ENCODE measurements at regions not wholly inside any gene's neighbourhood (a gene's known extent, or its start where the extent isn't known, plus 50 kb on each side); places are given as distances from the start of the nearest gene placed in this dataset.

GRCh38 chr18:2114289-2114688 lies 457.0 kb downstream of the METTL4 start:
- H3K27ac ChIP-seq (ENCODE audit: low read depth, low read length): no peak overlapping the region
- H3K4me3 ChIP-seq (ENCODE audit: low read length): no peak overlapping the region
- no peaks in the 10 kb centered on the region for H3K27me3 Mint-ChIP-seq (ENCODE audit: insufficient read depth)
- H3K36me3 ChIP-seq (ENCODE audit: control insufficient read depth, insufficient read depth, low read length): no peaks in the 10 kb centered on the region
- peaks cover 6% of the 10 kb centered on the region for H3K4me1 Mint-ChIP-seq
- peaks cover 4% of the 10 kb centered on the region for H3K4me1 ChIP-seq (ENCODE audit: control insufficient read depth, insufficient read depth, low read length)
- H3K27me3 ChIP-seq (ENCODE audit: control insufficient read depth, insufficient read depth, low read length, poor library complexity, severe bottlenecking): no peaks in the 10 kb centered on the region
- DNase-seq: no peak
- no peaks in the 10 kb centered on the region for H3K9me3 ChIP-seq (ENCODE audit: control insufficient read depth, low read length)
- no peaks in the 10 kb centered on the region for H3K9me3 Mint-ChIP-seq
- H3K27ac Mint-ChIP-seq: no peak overlapping the region
- H3K36me3 Mint-ChIP-seq (ENCODE audit: low read depth): no peaks in the 10 kb centered on the region
- WGBS, 2 experiments (ENCODE audit: insufficient coverage in 1 of 2, insufficient read length in 1 of 2): 36 to 50% methylated on average over 2 of the region's 2 CpGs
- TF ChIP-seq CTCF (conservative IDR thresholded peaks at IDR 0.05): no peak
- H3K4me3 Mint-ChIP-seq: no peak overlapping the region
- no peak overlapping the region for H3K9ac ChIP-seq (ENCODE audit: extremely low read depth, low read length, poor library complexity, severe bottlenecking)

- H3K9me3 ChIP-seq (ENCODE audit: control insufficient read depth, low read length): no peaks in the 10 kb centered on the region
- no peaks in the 10 kb centered on the region for H3K36me3 ChIP-seq (ENCODE audit: control insufficient read depth, insufficient read depth, low read length)
- H3K9ac ChIP-seq (ENCODE audit: extremely low read depth, low read length, poor library complexity, severe bottlenecking): no peak overlapping the region
- no peaks in the 10 kb centered on the region for H3K27me3 Mint-ChIP-seq (ENCODE audit: insufficient read depth)
- no peak for DNase-seq
- no peak for TF ChIP-seq CTCF (conservative IDR thresholded peaks at IDR 0.05)
- no peak overlapping the region for H3K27ac Mint-ChIP-seq
- H3K27me3 ChIP-seq (ENCODE audit: control insufficient read depth, insufficient read depth, low read length, poor library complexity, severe bottlenecking): no peaks in the 10 kb centered on the region
- peaks cover 6% of the 10 kb centered on the region for H3K4me1 Mint-ChIP-seq
- no peaks in the 10 kb centered on the region for H3K9me3 Mint-ChIP-seq
- H3K27ac ChIP-seq (ENCODE audit: low read depth, low read length): no peak overlapping the region
- H3K4me3 ChIP-seq (ENCODE audit: low read length): no peak overlapping the region
- H3K36me3 Mint-ChIP-seq (ENCODE audit: low read depth): no peaks in the 10 kb centered on the region
- H3K4me3 Mint-ChIP-seq: no peak overlapping the region
- 80 to 92% methylated on average over 3 to 4 of the region's 4 CpGs for WGBS, 2 experiments (ENCODE audit: insufficient coverage in 1 of 2, insufficient read length in 1 of 2)
- peaks cover 4% of the 10 kb centered on the region for H3K4me1 ChIP-seq (ENCODE audit: control insufficient read depth, insufficient read depth, low read length)
Observed at GRCh38 chr18:2114765-2115164, 456.5 kb downstream of the METTL4 start.

- Mint-ChIP-seq H3K4me1 (peaks cover 3% of the 10 kb centered on the region), H3K27me3 (ENCODE audit: insufficient read depth) (no peaks in the 10 kb centered on the region), H3K27ac (no peak overlapping the region), H3K9me3 (no peaks in the 10 kb centered on the region), H3K4me3 (no peak overlapping the region), H3K36me3 (ENCODE audit: low read depth) (no peaks in the 10 kb centered on the region)
- DNase-seq: no peak
- Histone ChIP-seq H3K9ac (ENCODE audit: extremely low read depth, low read length, poor library complexity, severe bottlenecking) (no peak overlapping the region), H3K36me3 (ENCODE audit: control insufficient read depth, insufficient read depth, low read length) (no peaks in the 10 kb centered on the region), H3K27me3 (ENCODE audit: control insufficient read depth, insufficient read depth, low read length, poor library complexity, severe bottlenecking) (no peaks in the 10 kb centered on the region), H3K27ac (ENCODE audit: low read depth, low read length) (no peak overlapping the region), H3K9me3 (ENCODE audit: control insufficient read depth, low read length) (no peaks in the 10 kb centered on the region), H3K4me1 (ENCODE audit: control insufficient read depth, insufficient read depth, low read length) (no peaks in the 10 kb centered on the region), H3K4me3 (ENCODE audit: low read length) (no peak overlapping the region)
- 80 to 86% methylated on average over 1 to 2 of the region's 3 CpGs for WGBS, 2 experiments (ENCODE audit: insufficient coverage in 1 of 2, insufficient read length in 1 of 2)
- peak; percentile 43 for TF ChIP-seq CTCF (conservative IDR thresholded peaks at IDR 0.05)
Observed at GRCh38 chr18:2121224-2121623, 450.1 kb downstream of the METTL4 start.
